NB4 (cell line): ENCODE measurements at regions not wholly inside any gene's neighbourhood (a gene's known extent, or its start where the extent isn't known, plus 50 kb on each side); places are given as distances from the start of the nearest gene placed in this dataset.

Experiments used
- POLR2A ChIP-seq: IDR thresholded peaks from 2 replicates; pipeline ENCODE4 v1.6.1; 2011; ENCODE audit warnings: mild to moderate bottlenecking; ENCODE audit not compliant: insufficient read length; ENCODE audit errors: extremely low read depth
- TF ChIP-seq, protein P1 (sequence below): IDR thresholded peaks from 2 replicates; pipeline ENCODE4 v1.6.1; 2011; ENCODE audit warnings: low read depth, low read length
- TF ChIP-seq, protein P2 (sequence below): IDR thresholded peaks from one replicate; pipeline ENCODE4 v1.5.1; 2012; ENCODE audit warnings: low read depth, low read length

DNA sequence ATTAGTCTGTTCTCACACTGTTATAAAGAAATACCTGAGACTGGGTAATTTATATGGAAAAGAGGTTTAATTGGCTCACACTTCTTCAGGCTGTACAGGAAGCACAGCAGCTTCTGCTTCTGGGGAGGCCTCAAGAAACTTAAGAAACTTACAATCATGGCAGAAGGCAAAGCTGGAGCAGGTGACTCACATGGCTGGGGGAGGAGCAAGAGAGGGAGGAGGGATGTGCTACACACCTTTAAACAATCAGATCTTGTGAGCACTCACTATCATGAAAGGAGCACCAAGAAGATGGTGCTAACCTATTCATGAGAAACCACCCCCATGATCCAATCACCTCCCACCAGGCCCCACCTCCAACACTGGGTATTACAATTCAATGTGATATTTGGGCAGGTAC is 381.6 kb downstream of the ETS1 start:
- TF ChIP-seq, protein P1, sequence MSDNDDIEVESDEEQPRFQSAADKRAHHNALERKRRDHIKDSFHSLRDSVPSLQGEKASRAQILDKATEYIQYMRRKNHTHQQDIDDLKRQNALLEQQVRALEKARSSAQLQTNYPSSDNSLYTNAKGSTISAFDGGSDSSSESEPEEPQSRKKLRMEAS: no peak
- no peak for TF ChIP-seq POLR2A
- TF ChIP-seq, protein P2, sequence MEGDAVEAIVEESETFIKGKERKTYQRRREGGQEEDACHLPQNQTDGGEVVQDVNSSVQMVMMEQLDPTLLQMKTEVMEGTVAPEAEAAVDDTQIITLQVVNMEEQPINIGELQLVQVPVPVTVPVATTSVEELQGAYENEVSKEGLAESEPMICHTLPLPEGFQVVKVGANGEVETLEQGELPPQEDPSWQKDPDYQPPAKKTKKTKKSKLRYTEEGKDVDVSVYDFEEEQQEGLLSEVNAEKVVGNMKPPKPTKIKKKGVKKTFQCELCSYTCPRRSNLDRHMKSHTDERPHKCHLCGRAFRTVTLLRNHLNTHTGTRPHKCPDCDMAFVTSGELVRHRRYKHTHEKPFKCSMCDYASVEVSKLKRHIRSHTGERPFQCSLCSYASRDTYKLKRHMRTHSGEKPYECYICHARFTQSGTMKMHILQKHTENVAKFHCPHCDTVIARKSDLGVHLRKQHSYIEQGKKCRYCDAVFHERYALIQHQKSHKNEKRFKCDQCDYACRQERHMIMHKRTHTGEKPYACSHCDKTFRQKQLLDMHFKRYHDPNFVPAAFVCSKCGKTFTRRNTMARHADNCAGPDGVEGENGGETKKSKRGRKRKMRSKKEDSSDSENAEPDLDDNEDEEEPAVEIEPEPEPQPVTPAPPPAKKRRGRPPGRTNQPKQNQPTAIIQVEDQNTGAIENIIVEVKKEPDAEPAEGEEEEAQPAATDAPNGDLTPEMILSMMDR: no peak
